ENCODE measurements at regions not wholly inside any gene's neighbourhood (a gene's known extent, or its start where the extent isn't known, plus 50 kb on each side); places are given as distances from the start of the nearest gene placed in this dataset.

GRCh38 chr7:25656581-25657026 is 428.3 kb upstream of the NPVF start:
- Histone ChIP-seq H3K27ac (no peak overlapping the region), H3K36me3 (no peaks in the 10 kb centered on the region), H3K27me3 (no peaks in the 10 kb centered on the region), H3K4me1 (no peaks in the 10 kb centered on the region), H3K4me3 (no peak overlapping the region), H3K9me3 (no peaks in the 10 kb centered on the region)
- TF ChIP-seq, protein P1, sequence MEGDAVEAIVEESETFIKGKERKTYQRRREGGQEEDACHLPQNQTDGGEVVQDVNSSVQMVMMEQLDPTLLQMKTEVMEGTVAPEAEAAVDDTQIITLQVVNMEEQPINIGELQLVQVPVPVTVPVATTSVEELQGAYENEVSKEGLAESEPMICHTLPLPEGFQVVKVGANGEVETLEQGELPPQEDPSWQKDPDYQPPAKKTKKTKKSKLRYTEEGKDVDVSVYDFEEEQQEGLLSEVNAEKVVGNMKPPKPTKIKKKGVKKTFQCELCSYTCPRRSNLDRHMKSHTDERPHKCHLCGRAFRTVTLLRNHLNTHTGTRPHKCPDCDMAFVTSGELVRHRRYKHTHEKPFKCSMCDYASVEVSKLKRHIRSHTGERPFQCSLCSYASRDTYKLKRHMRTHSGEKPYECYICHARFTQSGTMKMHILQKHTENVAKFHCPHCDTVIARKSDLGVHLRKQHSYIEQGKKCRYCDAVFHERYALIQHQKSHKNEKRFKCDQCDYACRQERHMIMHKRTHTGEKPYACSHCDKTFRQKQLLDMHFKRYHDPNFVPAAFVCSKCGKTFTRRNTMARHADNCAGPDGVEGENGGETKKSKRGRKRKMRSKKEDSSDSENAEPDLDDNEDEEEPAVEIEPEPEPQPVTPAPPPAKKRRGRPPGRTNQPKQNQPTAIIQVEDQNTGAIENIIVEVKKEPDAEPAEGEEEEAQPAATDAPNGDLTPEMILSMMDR (IDR thresholded peaks at IDR 0.05): no peak
- no peak for TF ChIP-seq POLR2A (IDR thresholded peaks at IDR 0.05)
- DNase-seq: no peak

- TF ChIP-seq POLR2A (IDR thresholded peaks at IDR 0.05): no peak
- TF ChIP-seq, protein P1 (IDR thresholded peaks at IDR 0.05): no peak
- H3K36me3 ChIP-seq: no peaks in the 10 kb centered on the region
- no peaks in the 10 kb centered on the region for H3K27me3 ChIP-seq
- H3K4me1 ChIP-seq: no peaks in the 10 kb centered on the region
- H3K9me3 ChIP-seq: no peaks in the 10 kb centered on the region
- H3K27ac ChIP-seq: peak overlapping the region in 1 of 4 donors; percentile 27
- no peak for DNase-seq
- no peak overlapping the region for H3K4me3 ChIP-seq
Observed at GRCh38 chr7:25658375-25658774, 430.1 kb upstream of the NPVF start.

GRCh38 chr7:25659841-25660240 is 431.6 kb upstream of the NPVF start:
- H3K4me1 ChIP-seq: no peaks in the 10 kb centered on the region
- no peaks in the 10 kb centered on the region for H3K9me3 ChIP-seq
- no peak overlapping the region for H3K4me3 ChIP-seq
- H3K36me3 ChIP-seq: no peaks in the 10 kb centered on the region
- no peak for DNase-seq
- H3K27me3 ChIP-seq: no peaks in the 10 kb centered on the region
- TF ChIP-seq POLR2A (IDR thresholded peaks at IDR 0.05): no peak
- TF ChIP-seq, protein P1 (IDR thresholded peaks at IDR 0.05): no peak
- no peak overlapping the region for H3K27ac ChIP-seq

- no peak overlapping the region for H3K4me3 ChIP-seq
- H3K36me3 ChIP-seq: no peaks in the 10 kb centered on the region
- no peaks in the 10 kb centered on the region for H3K27me3 ChIP-seq
- H3K9me3 ChIP-seq: no peaks in the 10 kb centered on the region
- H3K27ac ChIP-seq: peak overlapping the region in 1 of 4 donors; percentile 58
- TF ChIP-seq, protein P1 (IDR thresholded peaks at IDR 0.05): no peak
- no peak for TF ChIP-seq POLR2A (IDR thresholded peaks at IDR 0.05)
- H3K4me1 ChIP-seq: no peaks in the 10 kb centered on the region
- no peak for DNase-seq
Observed at GRCh38 chr7:25662841-25663800, 434.8 kb upstream of the NPVF start.

GRCh38 chr7:25663877-25664276 is 435.6 kb upstream of the NPVF start:
- peak overlapping the region in 2 of 4 donors; percentile 29 to 58 for H3K27ac ChIP-seq
- no peaks in the 10 kb centered on the region for H3K9me3 ChIP-seq
- no peaks in the 10 kb centered on the region for H3K27me3 ChIP-seq
- no peaks in the 10 kb centered on the region for H3K36me3 ChIP-seq
- no peaks in the 10 kb centered on the region for H3K4me1 ChIP-seq
- no peak overlapping the region for H3K4me3 ChIP-seq
- TF ChIP-seq POLR2A (IDR thresholded peaks at IDR 0.05): no peak
- no peak for DNase-seq

GRCh38 chr7:25664593-25664992 is 436.3 kb upstream of the NPVF start:
- Histone ChIP-seq H3K27me3 (no peaks in the 10 kb centered on the region), H3K27ac (peak overlapping the region in 1 of 4 donors; percentile 58), H3K4me3 (no peak overlapping the region), H3K4me1 (no peaks in the 10 kb centered on the region), H3K9me3 (no peaks in the 10 kb centered on the region), H3K36me3 (no peaks in the 10 kb centered on the region)
- TF ChIP-seq, protein P1 (IDR thresholded peaks at IDR 0.05): no peak
- TF ChIP-seq POLR2A (IDR thresholded peaks at IDR 0.05): no peak
- no peak for DNase-seq

Measured in Peyer's patch (tissue), 4 donors.